Head of caudate nucleus (tissue), 42 donors: ENCODE measurements at regions not wholly inside any gene's neighbourhood (a gene's known extent, or its start where the extent isn't known, plus 50 kb on each side); places are given as distances from the start of the nearest gene placed in this dataset.

Experiments used
- DNase-seq, 42 donors: peaks; one replicate each; pipeline versions ENCODE4 v3.0.0 to v3.0.0-alpha.2; 2020 to 2021; ENCODE audit warnings: mixed read lengths in 7 of 42
- intact Hi-C: fragments of 100-400 bp; cut with DNase I; formaldehyde crosslinking; loops from one replicate; pipeline ENCODE4 v1.15.0; 2022

GRCh38 chr3:13715961-13716360 lies 163.9 kb downstream of the WNT7A start:
- intact Hi-C loops, result no loop called here
- peak in 3 of 42 donors; percentile 2 to 24 (median 4) for DNase-seq

GRCh38 chr3:13715167-13715954 lies 164.5 kb downstream of the WNT7A start:
- intact Hi-C loops, result no loop called here
- peak in 2 of 42 donors; percentile 3 to 22 for DNase-seq

GRCh38 chr3:13714251-13714916 lies 165.5 kb downstream of the FBLN2 start:
- intact Hi-C loops, result no loop called here

GRCh38 chr3:13713396-13713795 lies 164.5 kb downstream of the FBLN2 start:
- DNase-seq, result peak in 3 of 42 donors; percentile 6 to 9 (median 8)
- intact Hi-C loops, result no loop called here

More at GRCh38 chr3:13714251-13714916, 165.5 kb downstream of the FBLN2 start:
- DNase-seq, result peak in 2 of 42 donors; percentile 7 to 17

DNA sequence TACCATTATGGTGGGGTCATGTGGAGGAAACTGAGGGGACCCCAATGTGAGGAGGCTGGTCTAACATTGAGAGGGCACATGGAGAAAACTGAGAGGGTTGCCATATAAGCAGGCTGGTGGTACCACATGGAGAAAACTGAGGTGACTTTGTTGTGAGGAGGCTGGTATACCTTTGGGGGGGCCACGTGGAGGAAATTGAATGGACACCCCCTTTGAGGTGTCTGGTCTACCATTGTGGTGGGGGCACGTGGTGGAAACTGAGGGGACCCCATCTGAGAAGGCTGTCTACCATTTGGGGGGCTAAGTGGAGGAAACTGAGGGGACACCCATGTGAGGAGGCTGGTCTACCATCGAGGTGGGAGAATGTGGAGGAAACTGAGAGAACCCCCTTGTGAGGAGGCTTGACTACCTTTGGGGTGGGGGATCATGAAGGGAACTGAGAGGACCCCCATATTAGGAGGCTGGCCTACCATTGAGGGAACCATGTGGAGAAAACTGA lies 163.8 kb downstream of the FBLN2 start:
- intact Hi-C loops, result no loop called here
- DNase-seq, result peak in 4 of 42 donors; percentile 8 to 13 (median 9)

GRCh38 chr3:13711911-13712650 lies 163.2 kb downstream of the FBLN2 start:
- DNase-seq, result peak in 4 of 42 donors; percentile 1 to 24 (median 12)
- intact Hi-C loops, result no loop called here

DNA sequence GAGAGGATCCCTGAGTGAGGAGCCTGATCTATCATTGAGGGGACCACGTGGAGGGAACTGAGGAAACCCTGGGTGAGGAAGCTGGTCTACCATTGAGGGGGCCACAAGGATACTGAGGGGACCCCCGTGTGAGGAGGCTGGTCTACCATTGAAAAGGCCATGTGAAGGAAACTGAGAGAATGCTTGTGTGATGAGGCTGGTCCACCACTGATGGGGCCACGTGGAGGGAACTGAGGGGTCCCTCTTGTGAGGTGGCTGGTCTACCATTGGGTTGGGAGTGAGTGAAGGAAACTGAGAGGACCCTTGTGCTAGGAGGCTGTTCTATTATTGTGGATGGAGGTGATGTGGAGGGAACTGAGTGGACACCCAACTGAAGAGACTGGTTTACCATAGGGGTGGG lies 161.3 kb downstream of the FBLN2 start:
- intact Hi-C loops, result no loop called here

DNA sequence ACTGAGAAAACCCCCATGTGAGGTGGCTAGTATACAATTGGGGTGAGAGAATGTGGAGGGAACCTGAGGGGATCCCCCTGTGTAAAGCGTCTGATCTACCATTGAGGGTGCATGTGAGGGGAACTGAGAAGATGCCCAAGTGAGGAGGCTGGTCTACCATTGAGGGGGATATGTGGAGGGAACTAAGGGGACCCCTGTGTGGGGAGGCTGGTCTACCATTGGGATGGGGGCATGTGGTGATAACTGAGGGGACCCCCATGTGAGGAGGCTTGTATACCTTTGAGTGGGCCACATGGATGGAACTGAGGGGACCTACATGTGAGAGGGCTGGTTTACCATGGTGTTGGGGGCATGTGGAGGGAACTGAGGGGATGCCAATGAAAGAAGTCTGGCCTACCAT lies 160.8 kb downstream of the FBLN2 start:
- intact Hi-C loops, result no loop called here
- peak in 2 of 42 donors; percentile 2 to 5 for DNase-seq

More for the DNA sequence above, 161.3 kb downstream of the FBLN2 start:
- peak in 2 of 42 donors; percentile 4 to 12 for DNase-seq

DNA sequence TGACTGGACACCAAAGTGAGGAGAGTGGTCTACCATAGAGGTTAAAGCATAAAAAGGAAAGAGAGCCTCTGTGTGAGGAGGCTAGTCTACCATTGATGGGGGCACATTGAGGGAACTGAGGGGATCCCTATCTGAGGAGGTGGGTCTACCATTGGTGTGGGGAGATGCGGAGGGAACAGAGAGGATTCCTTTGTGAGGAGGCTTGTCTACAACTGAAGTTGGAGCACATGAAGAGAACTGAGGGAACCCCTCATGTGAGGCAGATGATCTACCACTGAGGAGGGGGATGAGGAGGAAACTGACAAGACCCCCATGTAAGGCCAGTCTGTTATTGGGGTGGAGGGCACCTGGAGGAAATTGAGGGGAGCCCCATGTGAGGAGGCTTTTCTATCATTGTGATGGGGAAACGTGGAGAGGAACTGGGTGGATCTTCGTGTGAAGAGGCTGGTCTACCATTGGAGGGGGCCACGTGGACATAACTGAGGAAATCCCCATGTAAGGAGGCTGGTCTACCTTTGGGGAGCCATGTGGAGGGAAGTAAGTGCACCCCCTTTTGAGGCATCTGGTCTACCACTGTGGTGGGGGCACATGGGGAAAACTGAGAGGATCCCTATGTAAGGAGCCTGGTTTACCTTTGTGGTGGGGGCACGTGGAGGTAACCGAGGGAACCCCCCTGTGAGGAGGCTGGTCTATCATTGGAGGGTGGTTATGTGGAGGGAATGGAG lies 160.1 kb downstream of the FBLN2 start:
- intact Hi-C loops, result no loop called here
- DNase-seq, result peak in 5 of 42 donors; percentile 1 to 22 (median 6)

DNA sequence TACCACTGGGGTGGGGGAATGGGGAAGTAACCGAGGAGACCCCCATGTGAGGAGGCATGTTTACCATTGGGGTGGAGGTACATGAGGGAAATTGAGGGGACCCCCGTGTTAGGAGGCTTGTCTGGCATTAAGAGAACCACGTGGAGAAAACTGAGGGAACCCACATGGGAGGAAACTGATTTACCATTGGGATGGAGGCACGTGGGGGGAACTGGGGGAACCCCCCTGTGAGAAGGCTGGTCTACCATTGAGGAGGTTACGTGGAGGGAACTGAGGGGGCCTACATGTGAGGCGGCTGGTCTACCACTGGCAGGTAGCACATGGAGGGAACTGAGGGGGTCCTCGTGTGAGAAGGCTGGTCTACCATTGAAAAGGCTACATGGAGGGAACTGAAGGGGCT lies 159.4 kb downstream of the FBLN2 start:
- intact Hi-C loops, result no loop called here
- peak in 1 of 42 donors; percentile 5 for DNase-seq

DNA sequence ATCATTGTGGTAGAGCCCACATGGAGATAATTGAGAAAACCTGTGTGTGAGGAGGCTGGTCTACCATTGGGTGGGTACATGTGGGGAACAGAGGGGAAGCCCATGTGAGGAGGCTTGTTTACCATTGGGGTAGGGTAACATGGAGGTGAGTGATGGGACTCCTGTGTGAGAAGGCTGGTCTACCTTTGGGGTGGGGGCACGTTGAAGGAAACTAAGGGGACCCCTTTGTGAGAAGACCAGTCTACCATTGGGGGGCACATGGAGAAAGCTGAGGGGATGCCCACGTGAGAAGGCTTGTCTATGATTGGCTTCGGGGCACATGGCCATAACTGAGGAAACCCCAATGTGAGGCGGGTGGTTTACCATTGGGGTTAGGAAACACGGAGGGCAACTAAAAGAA lies 158.5 kb downstream of the FBLN2 start:
- DNase-seq, result peak in 7 of 42 donors; percentile 3 to 21 (median 3)
- intact Hi-C loops, result no loop called here

DNA sequence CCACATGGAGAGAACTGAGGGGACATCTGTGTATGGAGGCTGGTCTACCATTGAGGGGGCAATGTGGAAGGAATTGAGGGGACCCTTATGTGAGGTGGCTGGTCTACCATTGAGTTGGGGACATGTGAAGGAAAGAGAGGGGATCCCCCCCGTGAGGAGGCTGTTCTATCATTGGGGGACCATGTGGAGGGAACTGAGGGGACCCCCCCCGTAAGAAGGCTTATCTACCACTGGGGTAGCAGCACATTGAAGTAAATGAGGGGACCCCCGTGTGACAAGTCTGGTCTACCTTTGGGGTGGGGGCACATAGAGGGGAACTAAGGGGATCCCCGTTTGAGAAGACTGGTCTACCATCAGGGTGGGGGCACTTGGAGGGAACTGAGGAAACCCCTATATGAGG lies 158.0 kb downstream of the FBLN2 start:
- DNase-seq, result peak in 3 of 42 donors; percentile 3 to 8 (median 5)
- intact Hi-C loops, result no loop called here

DNA sequence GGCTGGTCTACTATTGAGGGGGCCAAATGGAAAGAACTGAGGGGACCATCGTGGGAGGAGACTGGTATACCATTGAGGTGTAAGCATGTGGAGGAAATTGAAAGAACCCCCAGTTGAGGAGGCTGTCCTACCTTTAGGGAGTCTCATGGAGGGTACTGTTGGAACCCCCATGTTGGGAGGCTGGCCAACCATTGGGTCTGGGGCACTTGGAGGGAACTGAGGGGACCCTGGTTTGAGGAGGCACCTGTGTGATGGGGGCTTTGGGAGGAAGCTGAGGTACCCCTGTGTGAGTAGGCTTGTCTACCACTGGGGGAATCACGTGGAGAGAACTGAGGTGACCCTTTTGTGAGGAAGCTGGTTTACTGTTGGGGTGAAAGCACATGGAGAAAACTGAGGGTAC lies 157.5 kb downstream of the FBLN2 start:
- DNase-seq, result peak in 8 of 42 donors; percentile 3 to 20 (median 5)

GRCh38 chr3:13705702-13706280 lies 156.9 kb downstream of the FBLN2 start:
- DNase-seq, result peak in 9 of 42 donors; percentile 3 to 19 (median 8)

More for the DNA sequence above, 157.5 kb downstream of the FBLN2 start:
- intact Hi-C loops, result no loop called here

GRCh38 chr3:13705051-13705450 lies 156.1 kb downstream of the FBLN2 start:
- DNase-seq, result peak in 4 of 42 donors; percentile 4 to 23 (median 11)
- intact Hi-C loops, result no loop called here

More at GRCh38 chr3:13705702-13706280, 156.9 kb downstream of the FBLN2 start:
- intact Hi-C loops, result no loop called here

GRCh38 chr3:13704174-13704573 lies 155.2 kb downstream of the FBLN2 start:
- peak in 3 of 42 donors; percentile 2 to 6 (median 2) for DNase-seq
- intact Hi-C loops, result no loop called here

DNA sequence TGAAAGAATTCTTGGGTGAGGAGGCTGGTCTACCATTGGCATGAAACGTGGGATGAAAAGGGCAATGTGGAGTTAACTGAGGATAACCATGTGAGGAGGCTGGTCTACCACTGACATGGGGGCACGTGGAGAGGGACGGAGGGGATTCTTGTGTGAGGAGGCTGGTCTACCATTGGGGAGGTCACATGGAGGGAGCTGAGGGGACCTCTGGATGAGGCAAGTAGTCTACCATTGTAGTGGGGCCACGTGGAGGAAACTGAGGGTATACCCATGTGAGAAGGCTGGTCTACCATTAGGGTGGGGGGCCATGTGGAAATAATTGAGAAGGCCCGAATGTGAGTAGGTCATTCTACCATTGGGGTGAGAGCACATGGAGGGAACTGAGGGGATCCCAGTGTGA lies 154.1 kb downstream of the FBLN2 start:
- peak in 2 of 42 donors; percentile 2 to 5 for DNase-seq
- intact Hi-C loops, result no loop called here

- peak in 5 of 42 donors; percentile 1 to 12 (median 10) for DNase-seq
- intact Hi-C loops, result no loop called here
Measured at GRCh38 chr3:13702286-13702685, 153.4 kb downstream of the FBLN2 start.
